ENCODE measurements at regions not wholly inside any gene's neighbourhood (a gene's known extent, or its start where the extent isn't known, plus 50 kb on each side); places are given as distances from the start of the nearest gene placed in this dataset.

- in situ Hi-C loops (cut with HindIII; ENCODE audit: low pct_ligation_motif_present, low pct_unique_long_range_greater_than_20kb, low sequenced_read_pairs): no loop called here
- DNase-seq: no peak
Observed at GRCh38 chr20:12305188-12305950, 387.7 kb downstream of the BTBD3 start.

- in situ Hi-C loops (cut with HindIII; ENCODE audit: low pct_ligation_motif_present, low pct_unique_long_range_greater_than_20kb, low sequenced_read_pairs): no loop called here
- DNase-seq: no peak
Observed at GRCh38 chr20:12306107-12306506, 388.4 kb downstream of the BTBD3 start.

GRCh38 chr20:12311094-12311865 lies 393.6 kb downstream of the BTBD3 start:
- in situ Hi-C loops (cut with HindIII; ENCODE audit: low pct_ligation_motif_present, low pct_unique_long_range_greater_than_20kb, low sequenced_read_pairs): no loop called here
- no peak for DNase-seq

GRCh38 chr20:12315652-12316051 lies 398.0 kb downstream of the BTBD3 start:
- in situ Hi-C loops (cut with HindIII; ENCODE audit: low pct_ligation_motif_present, low pct_unique_long_range_greater_than_20kb, low sequenced_read_pairs): no loop called here
- no peak for DNase-seq

- in situ Hi-C loops (cut with HindIII; ENCODE audit: low pct_ligation_motif_present, low pct_unique_long_range_greater_than_20kb, low sequenced_read_pairs): no loop called here
- no peak for DNase-seq
Observed at GRCh38 chr20:12316794-12317193, 399.1 kb downstream of the BTBD3 start.

- no peak for DNase-seq
- in situ Hi-C loops (cut with HindIII; ENCODE audit: low pct_ligation_motif_present, low pct_unique_long_range_greater_than_20kb, low sequenced_read_pairs): no loop called here
Observed at GRCh38 chr20:12317433-12317832, 399.7 kb downstream of the BTBD3 start.

- in situ Hi-C loops (cut with HindIII; ENCODE audit: low pct_ligation_motif_present, low pct_unique_long_range_greater_than_20kb, low sequenced_read_pairs): no loop called here
- no peak for DNase-seq
Observed at GRCh38 chr20:12318043-12318442, 400.4 kb downstream of the BTBD3 start.

- in situ Hi-C loops (cut with HindIII; ENCODE audit: low pct_ligation_motif_present, low pct_unique_long_range_greater_than_20kb, low sequenced_read_pairs): no loop called here
- DNase-seq: no peak
Observed at GRCh38 chr20:12321736-12322135, 404.0 kb downstream of the BTBD3 start.

- in situ Hi-C loops (cut with HindIII; ENCODE audit: low pct_ligation_motif_present, low pct_unique_long_range_greater_than_20kb, low sequenced_read_pairs): no loop called here
- DNase-seq: no peak
Observed at GRCh38 chr20:12327205-12327604, 409.5 kb downstream of the BTBD3 start.

- DNase-seq: no peak
- in situ Hi-C loops (cut with HindIII; ENCODE audit: low pct_ligation_motif_present, low pct_unique_long_range_greater_than_20kb, low sequenced_read_pairs): no loop called here
Observed at GRCh38 chr20:12331236-12331635, 413.5 kb downstream of the BTBD3 start.

GRCh38 chr20:12337601-12338000 lies 419.9 kb downstream of the BTBD3 start:
- in situ Hi-C loops (cut with HindIII; ENCODE audit: low pct_ligation_motif_present, low pct_unique_long_range_greater_than_20kb, low sequenced_read_pairs): no loop called here
- DNase-seq: no peak

- no peak for DNase-seq
- in situ Hi-C loops (cut with HindIII; ENCODE audit: low pct_ligation_motif_present, low pct_unique_long_range_greater_than_20kb, low sequenced_read_pairs): no loop called here
Observed at GRCh38 chr20:12345978-12346377, 428.3 kb downstream of the BTBD3 start.

GRCh38 chr20:12353842-12354241 lies 436.1 kb downstream of the BTBD3 start:
- in situ Hi-C loops (cut with HindIII; ENCODE audit: low pct_ligation_motif_present, low pct_unique_long_range_greater_than_20kb, low sequenced_read_pairs): no loop called here
- DNase-seq: no peak

GRCh38 chr20:12354725-12355124 lies 437.0 kb downstream of the BTBD3 start:
- in situ Hi-C loops (cut with HindIII; ENCODE audit: low pct_ligation_motif_present, low pct_unique_long_range_greater_than_20kb, low sequenced_read_pairs): no loop called here
- DNase-seq: no peak

- DNase-seq: no peak
- in situ Hi-C loops (cut with HindIII; ENCODE audit: low pct_ligation_motif_present, low pct_unique_long_range_greater_than_20kb, low sequenced_read_pairs): no loop called here
Observed at GRCh38 chr20:12355185-12355584, 437.5 kb downstream of the BTBD3 start.

GRCh38 chr20:12358006-12358654 lies 440.4 kb downstream of the BTBD3 start:
- DNase-seq: no peak
- in situ Hi-C loops (cut with HindIII; ENCODE audit: low pct_ligation_motif_present, low pct_unique_long_range_greater_than_20kb, low sequenced_read_pairs): no loop called here

- in situ Hi-C loops (cut with HindIII; ENCODE audit: low pct_ligation_motif_present, low pct_unique_long_range_greater_than_20kb, low sequenced_read_pairs): no loop called here
- DNase-seq: no peak
Observed at GRCh38 chr20:12358655-12359009, 440.9 kb downstream of the BTBD3 start.

GRCh38 chr20:12371990-12372389 lies 454.3 kb downstream of the BTBD3 start:
- in situ Hi-C loops (cut with HindIII; ENCODE audit: low pct_ligation_motif_present, low pct_unique_long_range_greater_than_20kb, low sequenced_read_pairs): no loop called here
- DNase-seq: no peak

GRCh38 chr20:12372557-12372956 lies 454.9 kb downstream of the BTBD3 start:
- in situ Hi-C loops (cut with HindIII; ENCODE audit: low pct_ligation_motif_present, low pct_unique_long_range_greater_than_20kb, low sequenced_read_pairs): no loop called here

GRCh38 chr20:12375967-12376366 lies 458.3 kb downstream of the BTBD3 start:
- DNase-seq: no peak
- in situ Hi-C loops (cut with HindIII; ENCODE audit: low pct_ligation_motif_present, low pct_unique_long_range_greater_than_20kb, low sequenced_read_pairs): no loop called here

More at GRCh38 chr20:12372557-12372956, 454.9 kb downstream of the BTBD3 start:
- no peak for DNase-seq

Data from ACHN (cell line).